H9 (cell line): ENCODE measurements at regions not wholly inside any gene's neighbourhood (a gene's known extent, or its start where the extent isn't known, plus 50 kb on each side); places are given as distances from the start of the nearest gene placed in this dataset.

Source experiments
- DNase-seq: peaks from one replicate; pipeline ENCODE4 v3.0.0-alpha.2; 2017
- H2AFZ ChIP-seq: one replicate; pipeline ENCODE4 v1.6.1; 2013; ENCODE audit warnings: mild to moderate bottlenecking, low read length, control low read depth, moderate library complexity
- H2AK5ac ChIP-seq: 2 replicates; pipeline ENCODE4 v1.6.1; 2013; ENCODE audit warnings: low read length, control low read depth, mixed read lengths; ENCODE audit not compliant: insufficient read length
- H2BK120ac ChIP-seq: one replicate; pipeline ENCODE4 v1.6.1; 2013; ENCODE audit warnings: low read depth, mild to moderate bottlenecking, low read length, control low read depth, inconsistent platforms; ENCODE audit not compliant: poor library complexity, severe bottlenecking
- H2BK12ac ChIP-seq: 2 replicates; pipeline ENCODE4 v1.6.1; 2013; ENCODE audit warnings: low read length, control low read depth, mixed read lengths, low read depth; ENCODE audit not compliant: insufficient read length
- H2BK15ac ChIP-seq: 2 replicates; pipeline ENCODE4 v1.6.1; 2013; ENCODE audit warnings: low read depth, low read length, control low read depth
- H2BK20ac ChIP-seq: one replicate; pipeline ENCODE4 v1.6.1; 2013; ENCODE audit warnings: low read depth, mild to moderate bottlenecking, low read length, control low read depth, inconsistent platforms; ENCODE audit not compliant: poor library complexity, severe bottlenecking
- H2BK5ac ChIP-seq: 2 replicates; pipeline ENCODE4 v1.6.1; 2013; ENCODE audit warnings: low read length, control low read depth, mixed read lengths; ENCODE audit not compliant: insufficient read length
- H3K14ac ChIP-seq: 2 replicates; pipeline ENCODE4 v1.6.1; 2013; ENCODE audit warnings: low read length, control low read depth; ENCODE audit not compliant: insufficient read depth
- H3K18ac ChIP-seq: 2 replicates; pipeline ENCODE4 v1.6.1; 2013; ENCODE audit warnings: low read depth, mild to moderate bottlenecking, mixed read lengths, low read length, control low read depth; ENCODE audit not compliant: insufficient read length
- H3K23ac ChIP-seq: 2 replicates; pipeline ENCODE4 v1.6.1; 2013; ENCODE audit warnings: low read length, control low read depth, mixed read lengths, low read depth; ENCODE audit not compliant: insufficient read length
- H3K23me2 ChIP-seq: 2 replicates; pipeline ENCODE4 v1.6.1; 2013; ENCODE audit warnings: low read depth, mild to moderate bottlenecking, mixed read lengths, low read length, control low read depth; ENCODE audit not compliant: insufficient read length, poor library complexity, severe bottlenecking
- H3K27ac ChIP-seq: 2 replicates; pipeline ENCODE4 v1.5.1; 2013; ENCODE audit warnings: low read length, control low read depth, mixed read lengths, low read depth; ENCODE audit not compliant: insufficient read length
- H3K27me3 ChIP-seq: 2 replicates; pipeline ENCODE4 v1.6.1; 2013; ENCODE audit warnings: low read length, control low read depth, inconsistent platforms; ENCODE audit not compliant: insufficient read depth
- H3K4ac ChIP-seq: 2 replicates; pipeline ENCODE4 v1.6.1; 2013; ENCODE audit warnings: low read depth, mild to moderate bottlenecking, control low read depth, inconsistent platforms, low read length, moderate library complexity
- H3K4me1 ChIP-seq: 2 replicates; pipeline ENCODE4 v1.6.1; 2013; ENCODE audit warnings: low read length, control low read depth, inconsistent platforms; ENCODE audit not compliant: insufficient read depth
- H3K4me2 ChIP-seq: 2 replicates; pipeline ENCODE4 v1.6.1; 2013; ENCODE audit warnings: low read length, control low read depth, mixed read lengths; ENCODE audit not compliant: insufficient read length, insufficient read depth
- H3K56ac ChIP-seq: 2 replicates; pipeline ENCODE4 v1.6.1; 2013; ENCODE audit warnings: low read depth, mild to moderate bottlenecking, mixed read lengths, low read length, control low read depth; ENCODE audit not compliant: insufficient read length
- H3K79me1 ChIP-seq: 2 replicates; pipeline ENCODE4 v1.6.1; 2013; ENCODE audit warnings: low read depth, mild to moderate bottlenecking, moderate library complexity, low read length, control low read depth, inconsistent platforms; ENCODE audit not compliant: insufficient read depth, poor library complexity, severe bottlenecking
- H3K79me2 ChIP-seq: 2 replicates; pipeline ENCODE4 v1.6.1; 2013; ENCODE audit warnings: low read length, control low read depth, inconsistent platforms; ENCODE audit not compliant: insufficient read depth
- H3K9ac ChIP-seq: 2 replicates; pipeline ENCODE4 v1.6.1; 2013; ENCODE audit warnings: low read length, control low read depth, mixed read lengths; ENCODE audit not compliant: insufficient read length; ENCODE audit errors: extremely low read depth
- H3K9me3 ChIP-seq: one replicate; pipeline ENCODE4 v1.6.1; 2013; ENCODE audit warnings: low read depth, low read length, inconsistent platforms; ENCODE audit not compliant: control insufficient read depth
- H3T11ph ChIP-seq: one replicate; pipeline ENCODE4 v1.6.1; 2013; ENCODE audit warnings: mild to moderate bottlenecking, low read length, control low read depth, inconsistent platforms
- H4K20me1 ChIP-seq: one replicate; pipeline ENCODE4 v1.6.1; 2013; ENCODE audit not compliant: control insufficient read depth, insufficient read length, insufficient read depth
- H4K5ac ChIP-seq: 2 replicates; pipeline ENCODE4 v1.6.1; 2013; ENCODE audit warnings: low read depth, mild to moderate bottlenecking, mixed read lengths, low read length, control low read depth; ENCODE audit not compliant: insufficient read length
- H4K8ac ChIP-seq: replicated peaks from 2 replicates; pipeline ENCODE4 v1.6.1; 2013; ENCODE audit warnings: low read length, control low read depth, mixed read lengths, low read depth; ENCODE audit not compliant: insufficient read length
- H4K91ac ChIP-seq: 2 replicates; pipeline ENCODE4 v1.6.1; 2013; ENCODE audit warnings: low read depth, mild to moderate bottlenecking, moderate library complexity, mixed read lengths, low read length, control low read depth; ENCODE audit not compliant: insufficient read length
- H3K27ac Mint-ChIP-seq, 3 experiments: 2 replicates in 2 of 3; 3 replicates in 1 of 3; pipeline ENCODE4 v1.8.0; 2020 to 2021; ENCODE audit warnings: mixed read lengths in 3 of 3, mild to moderate bottlenecking in 1 of 3, moderate library complexity in 1 of 3
- H3K27me3 Mint-ChIP-seq: 2 replicates; pipeline ENCODE4 v1.8.0; 2021; ENCODE audit warnings: low read depth, mild to moderate bottlenecking, moderate library complexity, mixed read lengths
- H3K36me3 Mint-ChIP-seq, 3 experiments: 2 replicates in 2 of 3; 3 replicates in 1 of 3; pipeline ENCODE4 v1.8.0; 2020 to 2021; ENCODE audit warnings: low read depth in 3 of 3, mixed read lengths in 3 of 3; ENCODE audit not compliant: insufficient read depth in 1 of 3
- H3K4me1 Mint-ChIP-seq, 2 experiments: 2 replicates each; pipeline ENCODE4 v1.8.0; 2020; ENCODE audit warnings: mixed read lengths in 2 of 2
- H3K4me3 Mint-ChIP-seq, 2 experiments: 2 replicates in 1 of 2; 3 replicates in 1 of 2; pipeline ENCODE4 v1.8.0; 2020 to 2021; ENCODE audit warnings: mild to moderate bottlenecking in 2 of 2, mixed read lengths in 2 of 2, moderate library complexity in 1 of 2
- H3K9me3 Mint-ChIP-seq, 2 experiments: 2 replicates in 1 of 2; 3 replicates in 1 of 2; pipeline ENCODE4 v1.8.0; 2020; ENCODE audit warnings: mild to moderate bottlenecking in 2 of 2, mixed read lengths in 2 of 2, moderate library complexity in 1 of 2
- WGBS: extraction: QIAGEN DNeasy Blood & Tissue Kit; methylation state at CpG from one replicate; pipeline ENCODE4 v1.1.7; 2013; ENCODE audit warnings: missing lambda C conversion rate, low lambda C conversion rate, mixed read lengths; ENCODE audit not compliant: insufficient read length; ENCODE audit errors: extremely low coverage; 5-methylcytosine and 5-hydroxymethylcytosine counted together
- TF ChIP-seq, protein P1 (sequence below): fragments of 200-600 bp; sonication (generic); conservative IDR thresholded peaks from 3 replicates; pipeline ENCODE4 v1.8.0; 2021; ENCODE audit warnings: antibody characterized with exemption, mild to moderate bottlenecking

DNA sequence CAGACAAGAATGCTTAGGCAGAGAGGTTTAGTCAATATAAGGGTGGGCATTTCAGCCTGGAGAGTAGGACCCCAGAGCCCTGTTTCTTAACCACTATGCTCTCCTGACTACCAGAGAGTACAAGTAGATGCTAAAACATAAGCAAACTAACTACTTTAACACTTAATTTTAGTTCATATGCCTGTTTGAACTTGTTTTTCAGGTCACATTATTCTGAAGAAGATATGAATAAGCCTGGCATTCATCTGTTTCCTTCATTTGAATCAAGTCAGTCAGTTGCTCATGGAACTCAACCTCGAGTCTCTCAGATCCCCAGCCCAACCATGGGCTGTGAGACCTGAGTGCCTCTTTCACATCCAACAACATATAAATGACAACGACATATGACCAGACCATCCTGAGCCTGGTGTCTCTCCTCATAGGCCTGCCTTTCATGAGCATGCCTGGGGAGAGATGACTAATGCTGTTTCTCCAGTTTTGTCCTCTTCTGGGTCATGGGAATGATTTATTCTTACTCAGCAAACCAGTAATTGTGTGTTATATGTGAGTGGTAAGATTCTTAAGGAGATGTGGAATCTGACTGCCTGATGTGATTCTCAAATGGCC, 251.1 kb upstream of the BTG1 start:
- H3K27me3 ChIP-seq: no peaks in the 10 kb centered on the region
- Mint-ChIP-seq H3K4me1 (peaks cover 11 to 15% of the 10 kb centered on the region in 2 experiments; a peak in 3 of 4 replicates), H3K4me3 (no peak overlapping the region), H3K27ac (no peak overlapping the region), H3K27me3 (peaks cover 5% of the 10 kb centered on the region; the same call in 1 of the 2 replicates), H3K36me3 (peaks cover 18 to 37% (median 29%) of the 10 kb centered on the region in 3 experiments), H3K9me3 (peaks cover 31 to 37% of the 10 kb centered on the region in 2 experiments)
- H2AK5ac ChIP-seq: no peak overlapping the region
- no peak overlapping the region for H4K5ac ChIP-seq
- H3K4ac ChIP-seq: no peak overlapping the region
- no peaks in the 10 kb centered on the region for H3K79me1 ChIP-seq
- no peak overlapping the region for H3K9ac ChIP-seq
- H3K23ac ChIP-seq: no peak overlapping the region
- H3K27ac ChIP-seq: no peak overlapping the region
- H2BK5ac ChIP-seq: no peak overlapping the region
- no peak overlapping the region for H3T11ph ChIP-seq
- no peak overlapping the region for H3K4me2 ChIP-seq
- no peaks in the 10 kb centered on the region for H3K79me2 ChIP-seq
- no peaks in the 10 kb centered on the region for H3K23me2 ChIP-seq
- no peak overlapping the region for H3K56ac ChIP-seq
- no peak overlapping the region for H4K8ac ChIP-seq
- no peaks in the 10 kb centered on the region for H3K4me1 ChIP-seq
- no CpG with 5 or more reads among the region's 2 CpGs for WGBS
- H2BK20ac ChIP-seq: no peak overlapping the region
- H4K91ac ChIP-seq: no peak overlapping the region
- no peaks in the 10 kb centered on the region for H4K20me1 ChIP-seq
- H2AFZ ChIP-seq: no peak overlapping the region
- H3K9me3 ChIP-seq: peaks cover 13% of the 10 kb centered on the region
- no peak overlapping the region for H3K14ac ChIP-seq
- no peak overlapping the region for H3K18ac ChIP-seq
- no peak overlapping the region for H2BK15ac ChIP-seq
- TF ChIP-seq, protein P1, sequence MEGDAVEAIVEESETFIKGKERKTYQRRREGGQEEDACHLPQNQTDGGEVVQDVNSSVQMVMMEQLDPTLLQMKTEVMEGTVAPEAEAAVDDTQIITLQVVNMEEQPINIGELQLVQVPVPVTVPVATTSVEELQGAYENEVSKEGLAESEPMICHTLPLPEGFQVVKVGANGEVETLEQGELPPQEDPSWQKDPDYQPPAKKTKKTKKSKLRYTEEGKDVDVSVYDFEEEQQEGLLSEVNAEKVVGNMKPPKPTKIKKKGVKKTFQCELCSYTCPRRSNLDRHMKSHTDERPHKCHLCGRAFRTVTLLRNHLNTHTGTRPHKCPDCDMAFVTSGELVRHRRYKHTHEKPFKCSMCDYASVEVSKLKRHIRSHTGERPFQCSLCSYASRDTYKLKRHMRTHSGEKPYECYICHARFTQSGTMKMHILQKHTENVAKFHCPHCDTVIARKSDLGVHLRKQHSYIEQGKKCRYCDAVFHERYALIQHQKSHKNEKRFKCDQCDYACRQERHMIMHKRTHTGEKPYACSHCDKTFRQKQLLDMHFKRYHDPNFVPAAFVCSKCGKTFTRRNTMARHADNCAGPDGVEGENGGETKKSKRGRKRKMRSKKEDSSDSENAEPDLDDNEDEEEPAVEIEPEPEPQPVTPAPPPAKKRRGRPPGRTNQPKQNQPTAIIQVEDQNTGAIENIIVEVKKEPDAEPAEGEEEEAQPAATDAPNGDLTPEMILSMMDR: no peak
- no peak overlapping the region for H2BK120ac ChIP-seq
- H2BK12ac ChIP-seq: no peak overlapping the region
- no peak for DNase-seq
